H1 (cell line): ENCODE measurements at regions not wholly inside any gene's neighbourhood (a gene's known extent, or its start where the extent isn't known, plus 50 kb on each side); places are given as distances from the start of the nearest gene placed in this dataset.

Experiments used
- CTCF ChIA-PET: fragments of 300-600 bp; sonication (Branson Sonifier 250); formaldehyde crosslinking; loops from one replicate; lab custom pipeline; 2021; ENCODE audit not compliant: partially characterized antibody; lab: Charles Lee
- POLR2A ChIA-PET: fragments of 300-600 bp; sonication (Branson Sonifier 250); formaldehyde crosslinking; loops from one replicate; lab custom pipeline; 2021; ENCODE audit warnings: inconsistent platforms; ENCODE audit not compliant: partially characterized antibody; lab: Charles Lee
- DNase-seq, 2 experiments: peaks; one replicate each; pipeline versions ENCODE4 v3.0.0 to v3.0.0-alpha.2; 2010 to 2022; ENCODE audit warnings: low spot score in 2 of 2, low read depth in 1 of 2, mixed read lengths in 1 of 2
- FAIRE-seq: peaks from 2 replicates; lab custom pipeline; 2011; peaks lifted over from hg19 to GRCh38; lab: Jason Lieb, UNC
- H2AFZ ChIP-seq: 2 replicates; pipeline ENCODE4 v1.8.1; 2012; ENCODE audit warnings: low read length, inconsistent platforms
- H2AK5ac ChIP-seq: 2 replicates; pipeline ENCODE4 v1.6.1; 2013; ENCODE audit warnings: low read depth, low read length
- H2BK120ac ChIP-seq: replicated peaks from 2 replicates; pipeline ENCODE3; 2013; ENCODE audit warnings: low read depth, low read length, inconsistent platforms
- H2BK12ac ChIP-seq: 2 replicates; pipeline ENCODE4 v1.6.1; 2013; ENCODE audit warnings: low read depth, low read length
- H2BK15ac ChIP-seq: 2 replicates; pipeline ENCODE4 v1.6.1; 2013; ENCODE audit warnings: low read length
- H2BK20ac ChIP-seq: 2 replicates; pipeline ENCODE4 v1.6.1; 2013; ENCODE audit warnings: low read length
- H2BK5ac ChIP-seq: 2 replicates; pipeline ENCODE4 v1.6.1; 2013; ENCODE audit warnings: low read depth, low read length
- H3K14ac ChIP-seq: 2 replicates; pipeline ENCODE4 v1.6.1; 2013; ENCODE audit warnings: inconsistent platforms; ENCODE audit not compliant: insufficient read length
- H3K18ac ChIP-seq: 2 replicates; pipeline ENCODE4 v1.6.1; 2013; ENCODE audit warnings: low read length; ENCODE audit errors: extremely low read depth
- H3K23ac ChIP-seq: 2 replicates; pipeline ENCODE4 v1.6.1; 2013; ENCODE audit warnings: inconsistent platforms; ENCODE audit not compliant: insufficient read length
- H3K23me2 ChIP-seq: 2 replicates; pipeline ENCODE4 v1.6.1; 2013; ENCODE audit warnings: low read depth, low read length
- H3K27ac ChIP-seq: 2 replicates; pipeline ENCODE4 v1.6.1; 2011; ENCODE audit warnings: low read depth, low read length, inconsistent platforms
- H3K27me3 ChIP-seq, 4 experiments: replicated peaks in 1 of 4; 1 replicate in 1 of 4; 2 replicates in 3 of 4; pipeline versions ENCODE4 v1.6.1 to v1.8.1; 2011 to 2013; ENCODE audit warnings: low read length in 3 of 4, mild to moderate bottlenecking in 3 of 4, inconsistent platforms in 2 of 4, mixed read lengths in 2 of 4, moderate library complexity in 1 of 4; ENCODE audit not compliant: control insufficient read depth in 3 of 4, insufficient read depth in 3 of 4; ENCODE audit errors: extremely low read depth in 1 of 4
- H3K36me3 ChIP-seq, 4 experiments: 2 replicates each; pipeline versions ENCODE4 v1.6.1 to v1.8.1; 2011 to 2013; ENCODE audit warnings: mild to moderate bottlenecking in 4 of 4, low read length in 3 of 4, moderate library complexity in 2 of 4, control low read depth in 1 of 4, inconsistent platforms in 1 of 4; ENCODE audit not compliant: insufficient read depth in 4 of 4, control insufficient read depth in 2 of 4
- H3K4ac ChIP-seq: replicated peaks from 2 replicates; pipeline ENCODE3; 2013; ENCODE audit warnings: low read length, low read depth, mixed read lengths, inconsistent platforms; ENCODE audit not compliant: insufficient read length
- H3K4me1 ChIP-seq, 4 experiments: replicated peaks in 1 of 4; 1 replicate in 1 of 4; 2 replicates in 3 of 4; pipeline versions ENCODE4 v1.6.1 to v1.8.1; 2011 to 2013; ENCODE audit warnings: low read length in 3 of 4, inconsistent platforms in 2 of 4, mixed read lengths in 1 of 4; ENCODE audit not compliant: insufficient read depth in 4 of 4, control insufficient read depth in 3 of 4
- H3K4me2 ChIP-seq, 2 experiments: 2 replicates each; pipeline versions ENCODE4 v1.6.1 to v1.8.1; 2011 to 2013; ENCODE audit warnings: low read depth in 2 of 2, low read length in 2 of 2, control low read depth in 1 of 2, inconsistent platforms in 1 of 2, mild to moderate bottlenecking in 1 of 2; ENCODE audit not compliant: insufficient read depth in 1 of 2
- H3K4me3 ChIP-seq, 4 experiments: fragments of 200-600, 300-600 bp in 1 of 4; sonication (generic), shearing (Covaris generic), sonication (Bioruptor Twin) in 1 of 4; 2 replicates each; pipeline versions ENCODE4 v1.5.1 to v1.8.1; 2011 to 2016; ENCODE audit warnings: low read length in 4 of 4, low read depth in 3 of 4, control low read depth in 2 of 4, inconsistent platforms in 2 of 4, mild to moderate bottlenecking in 2 of 4, mixed read lengths in 1 of 4, moderate library complexity in 1 of 4; ENCODE audit not compliant: insufficient read depth in 2 of 4; ENCODE audit errors: extremely low read depth in 1 of 4
- H3K56ac ChIP-seq: replicated peaks from 2 replicates; pipeline ENCODE3; 2013; ENCODE audit warnings: low read depth, mild to moderate bottlenecking, mixed read lengths, low read length, inconsistent platforms; ENCODE audit not compliant: insufficient read length
- H3K79me1 ChIP-seq: 2 replicates; pipeline ENCODE4 v1.6.1; 2013; ENCODE audit warnings: low read depth, low read length, control low read depth
- H3K79me2 ChIP-seq, 2 experiments: 2 replicates each; pipeline versions ENCODE4 v1.6.1 to v1.8.1; 2012 to 2013; ENCODE audit warnings: low read length in 2 of 2, mild to moderate bottlenecking in 2 of 2, inconsistent platforms in 1 of 2; ENCODE audit not compliant: insufficient read depth in 2 of 2, control insufficient read depth in 1 of 2
- H3K9ac ChIP-seq, 4 experiments: replicated peaks in 1 of 4; 1 replicate in 1 of 4; 2 replicates in 3 of 4; pipeline versions ENCODE4 v1.6.1 to v1.8.1; 2011 to 2013; ENCODE audit warnings: low read depth in 3 of 4, low read length in 3 of 4, control low read depth in 2 of 4, mild to moderate bottlenecking in 2 of 4, moderate library complexity in 2 of 4, inconsistent platforms in 1 of 4; ENCODE audit errors: extremely low read depth in 1 of 4
- H3K9me3 ChIP-seq, 2 experiments: 2 replicates each; pipeline versions ENCODE4 v1.6.1 to v1.8.1; 2012 to 2013; ENCODE audit warnings: mild to moderate bottlenecking in 2 of 2, moderate library complexity in 2 of 2, control low read depth in 1 of 2, inconsistent platforms in 1 of 2, low read depth in 1 of 2, low read length in 1 of 2, mixed read lengths in 1 of 2; ENCODE audit not compliant: insufficient read depth in 2 of 2
- H4K20me1 ChIP-seq, 2 experiments: replicated peaks in 1 of 2; 2 replicates each; pipeline versions ENCODE3 to v1.8.1; 2011 to 2013; ENCODE audit warnings: inconsistent platforms in 2 of 2, low read length in 2 of 2, mild to moderate bottlenecking in 1 of 2; ENCODE audit not compliant: insufficient read depth in 2 of 2, control insufficient read depth in 1 of 2
- H4K5ac ChIP-seq: 2 replicates; pipeline ENCODE4 v1.6.1; 2013; ENCODE audit warnings: low read length, low read depth, mixed read lengths, inconsistent platforms; ENCODE audit not compliant: insufficient read length
- H4K8ac ChIP-seq: 2 replicates; pipeline ENCODE4 v1.8.0; 2013; ENCODE audit warnings: mild to moderate bottlenecking, moderate library complexity, low read length, inconsistent platforms; ENCODE audit not compliant: insufficient read depth; ENCODE audit errors: extremely low read depth
- H4K91ac ChIP-seq: replicated peaks from 2 replicates; pipeline ENCODE3; 2013; ENCODE audit warnings: low read length, mixed read lengths, inconsistent platforms; ENCODE audit not compliant: insufficient read length
- POU5F1 ChIP-seq: IDR thresholded peaks from 2 replicates; pipeline ENCODE4 v1.6.1; 2011; ENCODE audit warnings: low read depth, mild to moderate bottlenecking, low read length, moderate library complexity
- SIRT6 ChIP-seq: IDR thresholded peaks from one replicate; pipeline ENCODE4 v1.7.1; 2012; ENCODE audit warnings: low read length, inconsistent platforms
- WGBS, 2 experiments: shearing (Covaris generic) in 1 of 2; methylation state at CpG; one replicate each; pipeline versions ENCODE4 v1.1.6 to v1.1.7; 2013 to 2015; ENCODE audit warnings: low lambda C conversion rate in 2 of 2, mixed read lengths in 2 of 2, inconsistent platforms in 1 of 2, low coverage in 1 of 2, missing lambda C conversion rate in 1 of 2; ENCODE audit not compliant: insufficient replicate concordance in 2 of 2, insufficient coverage in 1 of 2, insufficient read length in 1 of 2; ENCODE audit errors: extremely low coverage in 1 of 2, missing lambda C conversion rate in 1 of 2; 5-methylcytosine and 5-hydroxymethylcytosine counted together

- TF ChIP-seq POU5F1 (no peak), SIRT6 (no peak)
- TF ChIP-seq, all 59 proteins: peak for 0
- no peak overlapping the region for H3K9ac ChIP-seq
- H2AFZ ChIP-seq, result no peak overlapping the region
- H3K9me3 ChIP-seq, result no peaks in the 10 kb centered on the region
- H3K4ac ChIP-seq, result no peak overlapping the region
- H3K56ac ChIP-seq, result no peak overlapping the region
- H2AK5ac ChIP-seq, result no peak overlapping the region
- no peak overlapping the region for H3K14ac ChIP-seq
- H3K23me2 ChIP-seq, result peaks cover 5% of the 10 kb centered on the region
- no peak overlapping the region for H2BK12ac ChIP-seq
- no peak overlapping the region for H4K91ac ChIP-seq
- H3K36me3 ChIP-seq, result no peaks in the 10 kb centered on the region
- H2BK15ac ChIP-seq, result no peak overlapping the region
- peaks cover 0 to 1% of the 10 kb centered on the region in 2 experiments for H4K20me1 ChIP-seq
- ChIA-PET CTCF (interaction anchor here (0.6 to 1.3 kb wide), 5 partner anchors 79 to 123 kb away, joined by 3 to 5 read pairs (median 4); no protein-coding TSS in a partner anchor), POLR2A (no interaction called here)
- H3K79me2 ChIP-seq, result no peaks in the 10 kb centered on the region
- H3K4me3 ChIP-seq, result no peak overlapping the region
- peaks cover 0 to 16% (median 2%) of the 10 kb centered on the region in 4 experiments; a peak in 4 of 7 replicates for H3K4me1 ChIP-seq
- no peak overlapping the region for H3K4me2 ChIP-seq
- H2BK5ac ChIP-seq, result no peak overlapping the region
- no peaks in the 10 kb centered on the region; the same call in 1 of the 2 replicates for H3K79me1 ChIP-seq
- 77% methylated on average over 2 of the region's 2 CpGs; no CpG with 5 or more reads in 1 of the 2 experiments for WGBS, 2 experiments
- H4K5ac ChIP-seq, result no peak overlapping the region
- no peak overlapping the region for H3K18ac ChIP-seq
- H2BK20ac ChIP-seq, result no peak overlapping the region
- DNase-seq, result no peak
- no peak for FAIRE-seq
- no peak overlapping the region for H4K8ac ChIP-seq
- H3K27me3 ChIP-seq, result peaks cover 20 to 32% (median 29%) of the 10 kb centered on the region in 4 experiments
- no peak overlapping the region for H3K23ac ChIP-seq
- H3K27ac ChIP-seq, result no peak overlapping the region
- H2BK120ac ChIP-seq, result no peak overlapping the region
Measured at GRCh38 chr1:181313466-181313865, 169.9 kb upstream of the CACNA1E start.
